Left renal cortex interstitium (tissue), 4 donors: ENCODE measurements at regions not wholly inside any gene's neighbourhood (a gene's known extent, or its start where the extent isn't known, plus 50 kb on each side); places are given as distances from the start of the nearest gene placed in this dataset.

Experiments used
- DNase-seq, 4 donors: peaks; one replicate each; pipeline ENCODE4 v3.0.0-alpha.2; 2013; ENCODE audit warnings: low read depth in 4 of 4, low spot score in 2 of 4, missing footprints in 1 of 4

- no peak for DNase-seq
Observed at GRCh38 chr13:67769987-67770341, 539.8 kb upstream of the PCDH9 start.

GRCh38 chr13:67769063-67769986 lies 539.2 kb upstream of the PCDH9 start:
- DNase-seq, result no peak

GRCh38 chr13:67763984-67764383 lies 533.8 kb upstream of the PCDH9 start:
- no peak for DNase-seq

GRCh38 chr13:67763384-67763783 lies 533.2 kb upstream of the PCDH9 start:
- DNase-seq, result no peak

GRCh38 chr13:67758975-67759374 lies 528.8 kb upstream of the PCDH9 start:
- no peak for DNase-seq

- no peak for DNase-seq
Observed at GRCh38 chr13:67754012-67754411, 523.9 kb upstream of the PCDH9 start.

GRCh38 chr13:67752759-67753158 lies 522.6 kb upstream of the PCDH9 start:
- DNase-seq, result no peak

- DNase-seq, result no peak
Observed at GRCh38 chr13:67742478-67742877, 512.3 kb upstream of the PCDH9 start.

GRCh38 chr13:67740871-67741535 lies 510.9 kb upstream of the PCDH9 start:
- DNase-seq, result no peak

- peak; percentile 18 to 59 (median 31) for DNase-seq
Observed at GRCh38 chr13:67736646-67737420, 506.7 kb upstream of the PCDH9 start.

GRCh38 chr13:67735651-67736050 lies 505.5 kb upstream of the PCDH9 start:
- DNase-seq, result no peak

GRCh38 chr13:67726979-67727378 lies 496.8 kb upstream of the PCDH9 start:
- no peak for DNase-seq

- DNase-seq, result no peak
Observed at GRCh38 chr13:67725999-67726398, 495.9 kb upstream of the PCDH9 start.

- DNase-seq, result no peak
Observed at GRCh38 chr13:67713571-67713970, 483.4 kb upstream of the PCDH9 start.

GRCh38 chr13:67696775-67697174 lies 466.6 kb upstream of the PCDH9 start:
- no peak for DNase-seq

- no peak for DNase-seq
Observed at GRCh38 chr13:67664502-67664901, 434.4 kb upstream of the PCDH9 start.

GRCh38 chr13:67662997-67663396 lies 432.9 kb upstream of the PCDH9 start:
- DNase-seq, result no peak

- DNase-seq, result no peak
Observed at GRCh38 chr13:67652887-67653286, 422.8 kb upstream of the PCDH9 start.

GRCh38 chr13:67651908-67652465 lies 421.9 kb upstream of the PCDH9 start:
- DNase-seq, result no peak

GRCh38 chr13:67650471-67650870 lies 420.3 kb upstream of the PCDH9 start:
- DNase-seq, result no peak

GRCh38 chr13:67645874-67646467 lies 415.8 kb upstream of the PCDH9 start:
- DNase-seq, result no peak
